Effector CD4-positive, alpha-beta T cell (primary cell): ENCODE measurements at regions not wholly inside any gene's neighbourhood (a gene's known extent, or its start where the extent isn't known, plus 50 kb on each side); places are given as distances from the start of the nearest gene placed in this dataset.
"Not testable (repeated sequence)": the region's sequence is repeated elsewhere in the genome, so short reads cannot be mapped to it uniquely, and the experiment has no call there.

ENCODE experiments used
- DNase-seq: peaks from one replicate; pipeline ENCODE4 v3.0.0-alpha.2; 2020

DNA sequence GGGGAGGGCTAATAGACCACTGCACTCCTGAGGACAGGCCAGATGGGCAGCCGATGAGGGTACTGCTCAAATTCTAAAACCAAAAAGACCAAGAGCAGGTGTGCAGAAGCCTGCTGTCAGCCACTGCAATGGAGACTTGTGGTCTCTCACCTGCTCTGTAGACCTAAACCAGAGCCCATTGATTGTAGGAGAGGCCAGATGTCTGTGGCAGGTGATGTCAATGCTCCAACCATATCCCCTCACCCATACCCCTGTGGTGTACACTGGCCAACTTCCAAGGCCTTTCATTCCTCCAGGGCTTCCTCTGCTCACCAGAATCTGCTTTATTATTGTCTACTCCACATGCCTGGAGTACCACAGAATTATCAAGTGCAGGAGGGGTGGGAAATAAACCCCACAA lies 116.9 kb upstream of the CHST15 start:
- DNase-seq, result no peak

DNA sequence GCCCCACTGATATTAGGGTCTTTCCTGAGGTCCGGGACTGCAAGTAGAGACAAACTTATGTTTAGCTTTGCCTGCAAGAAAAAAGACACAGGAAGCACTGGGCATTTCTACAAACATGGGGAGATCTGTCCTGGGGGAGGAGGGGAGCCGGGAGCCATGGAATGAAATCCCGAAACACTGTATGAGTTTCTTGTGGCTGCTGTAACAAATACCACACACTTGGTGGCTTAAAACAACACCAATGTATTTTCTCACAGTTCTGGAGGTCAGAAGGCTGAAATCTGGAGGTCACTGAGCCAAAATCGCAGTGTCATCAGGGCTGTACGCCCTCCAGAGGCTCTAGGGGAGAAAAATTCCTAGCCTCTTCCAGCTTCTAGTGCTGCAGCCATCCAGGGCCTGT lies 114.0 kb upstream of the CHST15 start:
- no peak for DNase-seq

DNA sequence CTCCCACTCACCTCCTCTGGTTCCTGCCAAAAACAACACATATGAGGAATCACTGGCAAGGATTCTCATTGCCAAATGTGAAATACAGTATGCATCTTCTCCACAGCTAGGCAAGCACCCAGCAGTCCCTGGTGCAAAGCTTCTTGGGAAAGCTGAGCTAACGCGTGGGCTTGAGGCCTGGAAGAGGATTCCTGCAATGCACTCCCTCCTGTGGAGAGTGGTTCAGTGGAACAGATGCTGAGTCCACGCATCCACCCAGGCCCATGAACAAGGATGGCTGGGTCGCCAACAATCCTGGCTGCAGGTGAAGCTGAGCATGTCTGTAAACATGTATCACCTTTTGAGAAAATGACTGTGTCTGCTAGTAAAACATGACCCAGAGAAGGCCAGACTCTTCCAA lies 113.2 kb upstream of the CHST15 start:
- no peak for DNase-seq

DNA sequence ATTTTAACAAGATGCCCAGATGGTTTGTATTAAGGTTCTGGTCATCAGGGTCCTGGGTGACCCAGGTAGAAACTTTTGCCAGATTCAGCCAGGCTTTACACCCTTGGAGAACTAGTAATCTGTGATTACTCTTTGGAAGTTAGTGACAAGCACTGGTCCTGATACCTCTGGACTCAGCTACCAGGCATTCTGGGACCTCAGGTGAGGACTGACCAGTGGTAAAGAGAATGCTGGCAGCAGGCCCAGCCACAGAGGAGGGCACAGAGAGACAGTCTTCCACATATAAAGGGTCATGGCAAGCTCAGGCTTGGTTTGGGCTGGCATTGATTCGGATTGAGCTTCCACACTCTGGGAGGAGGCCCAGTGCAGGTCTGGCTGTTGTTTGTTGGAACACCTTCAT lies 112.0 kb upstream of the CHST15 start:
- DNase-seq, result no peak

DNA sequence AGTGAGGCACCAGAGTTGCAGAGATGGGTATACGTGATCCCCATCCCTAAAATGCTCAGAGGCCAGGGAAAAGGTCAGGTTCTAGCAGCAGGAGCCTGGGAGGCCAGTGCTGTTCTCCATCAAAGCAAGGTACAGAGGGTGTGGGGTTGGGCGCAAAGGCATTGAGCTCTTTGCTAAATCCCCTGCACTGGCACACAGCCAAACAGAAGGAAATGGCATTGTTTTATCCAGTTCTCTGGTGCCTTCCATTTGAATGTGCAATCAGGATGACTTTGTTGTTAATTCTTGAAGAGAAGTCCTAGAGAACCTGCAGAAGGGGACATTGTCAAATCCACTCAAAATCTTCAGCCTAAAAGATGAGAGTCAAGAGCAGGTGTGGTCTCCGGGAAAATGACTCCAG lies 111.3 kb upstream of the CHST15 start:
- no peak for DNase-seq

DNA sequence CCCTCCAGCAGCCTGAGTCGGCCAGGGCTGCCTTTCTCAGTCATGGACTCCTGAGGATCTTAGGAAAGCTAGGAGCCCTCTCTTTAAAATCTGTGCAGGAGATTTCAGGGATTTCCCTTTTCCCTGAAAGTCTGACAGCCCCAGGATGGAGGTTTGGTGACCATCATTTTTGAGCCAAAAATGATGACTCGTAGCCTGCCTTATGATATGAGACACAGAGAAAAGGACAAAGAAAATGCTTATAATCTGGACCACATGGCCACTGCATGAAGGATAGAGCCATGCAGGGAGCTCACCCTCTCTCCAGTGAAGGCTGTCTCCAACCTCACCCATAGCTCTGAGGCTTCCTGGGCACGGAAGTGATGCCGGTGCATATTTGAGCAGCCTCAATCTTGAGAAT lies 106.6 kb upstream of the CHST15 start:
- DNase-seq, result no peak

DNA sequence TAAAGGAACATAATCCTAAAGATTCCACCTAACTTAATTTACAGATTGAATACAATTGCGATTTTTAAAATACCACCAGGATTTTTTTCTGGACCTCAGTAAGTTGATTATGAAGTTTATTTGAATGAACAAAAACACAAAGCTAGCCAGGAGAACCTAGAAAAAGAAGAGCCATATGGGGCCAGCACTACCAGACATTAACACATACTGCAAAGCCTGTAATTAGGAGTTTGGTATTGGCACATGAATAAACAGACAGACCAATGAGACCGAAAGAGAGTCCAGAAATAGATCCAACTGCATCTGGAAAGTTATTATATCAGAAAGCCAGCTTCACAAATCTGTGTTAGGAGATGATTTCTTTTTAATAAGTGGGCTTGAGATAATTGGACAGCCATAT lies 105.5 kb upstream of the CHST15 start:
- no peak for DNase-seq

DNA sequence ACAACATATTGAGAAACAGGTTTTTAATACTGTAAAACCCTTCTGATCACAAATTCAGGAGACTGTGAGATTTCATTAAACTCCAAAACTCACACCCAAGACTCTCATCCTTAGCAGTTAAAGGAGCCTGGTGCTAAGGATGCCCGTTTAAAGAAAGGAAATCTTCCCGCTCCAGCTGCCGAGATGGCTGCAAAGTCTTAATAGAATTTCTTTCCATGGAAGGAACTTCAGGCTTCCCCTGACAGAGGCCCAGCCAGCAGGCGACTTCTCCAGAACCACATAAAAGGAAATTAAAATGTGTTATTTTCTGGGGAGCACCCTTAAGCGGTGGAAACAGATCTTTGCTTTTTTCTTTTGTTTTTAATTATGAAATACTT lies 104.7 kb upstream of the CHST15 start:
- DNase-seq, result no peak

DNA sequence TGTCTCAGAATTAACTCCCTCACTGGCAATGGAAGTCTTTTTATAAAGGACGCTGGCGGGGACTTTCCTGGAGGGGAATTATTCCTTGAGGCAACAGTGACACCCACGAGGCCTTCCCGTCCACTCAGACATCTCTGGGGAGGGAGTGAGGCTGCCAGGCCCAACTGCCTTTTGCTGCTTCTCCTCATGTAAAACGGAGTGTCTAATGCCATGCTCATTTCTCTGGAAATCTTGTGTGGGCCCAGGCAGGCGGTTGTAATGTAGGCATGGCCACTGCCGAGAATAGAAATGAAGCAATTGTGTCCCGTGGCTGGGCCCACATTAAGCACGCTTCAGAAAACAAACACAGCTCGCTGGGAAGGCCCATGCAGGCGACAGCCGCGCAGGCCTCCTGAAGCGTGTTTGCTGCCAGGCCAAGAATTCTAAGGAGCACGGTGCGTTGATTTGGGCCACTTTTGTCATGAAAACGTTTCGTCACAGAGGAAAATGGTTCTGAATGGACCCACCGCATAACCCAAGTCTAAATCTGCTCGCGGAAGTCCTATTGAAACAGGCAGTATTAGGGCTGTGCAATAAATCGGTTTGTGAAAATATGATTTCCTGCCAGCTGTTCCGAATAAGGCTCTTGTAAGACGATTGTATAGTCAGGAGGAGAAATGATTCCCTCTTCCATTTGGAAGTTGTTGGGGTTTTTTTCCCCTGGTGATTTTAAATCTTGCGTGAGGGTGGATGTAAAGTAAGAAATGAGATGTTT lies 104.2 kb upstream of the CHST15 start:
- DNase-seq, result no peak

DNA sequence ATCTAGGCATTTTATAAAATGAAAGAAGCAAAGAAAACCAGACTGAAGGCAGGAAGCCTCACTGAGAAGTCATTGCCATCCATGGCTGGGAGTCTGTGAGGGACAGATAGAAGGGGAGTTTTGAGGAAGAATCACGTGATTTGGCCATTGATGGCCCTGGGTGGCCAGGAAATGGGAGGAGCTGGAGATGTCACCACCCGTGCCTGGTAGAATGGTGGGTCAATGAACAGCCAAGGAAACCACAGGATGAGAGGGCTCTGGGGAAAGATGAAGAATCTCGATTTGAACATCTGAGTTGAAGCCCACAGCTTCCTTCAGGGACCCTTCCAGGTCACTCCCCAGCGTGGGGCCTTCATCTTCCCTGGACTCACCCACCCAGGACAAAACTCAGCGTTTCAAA lies 103.3 kb upstream of the CHST15 start:
- no peak for DNase-seq

DNA sequence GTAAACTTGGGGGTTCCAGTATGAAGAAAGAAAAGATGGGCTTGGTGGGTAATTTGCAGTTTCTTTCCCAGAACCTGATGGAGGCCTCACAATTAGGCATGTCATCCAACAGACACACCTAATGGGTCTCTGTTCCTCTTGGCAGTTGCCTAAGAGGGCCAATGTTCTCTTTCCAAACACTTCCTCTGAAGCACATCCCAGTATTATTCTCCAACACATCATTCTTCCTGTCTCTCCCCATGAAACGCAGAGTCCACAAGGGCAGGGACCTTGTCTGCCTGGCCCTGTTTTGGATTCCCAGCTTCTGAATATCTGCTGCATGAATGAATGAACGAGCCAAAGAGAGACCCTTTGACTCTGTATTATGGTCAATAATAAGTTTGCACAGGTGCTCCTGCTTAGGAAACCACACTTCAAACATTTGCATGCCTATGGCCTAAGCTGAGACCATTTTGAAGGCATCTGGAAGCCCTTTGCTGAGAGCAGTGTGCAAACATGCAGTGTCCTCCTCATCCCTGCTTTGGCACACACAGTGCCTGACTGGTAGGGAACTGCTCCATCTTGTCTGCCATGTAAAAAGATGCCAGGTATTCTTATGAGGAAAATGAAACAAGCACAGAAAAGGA lies 100.9 kb upstream of the CHST15 start:
- DNase-seq, result no peak

DNA sequence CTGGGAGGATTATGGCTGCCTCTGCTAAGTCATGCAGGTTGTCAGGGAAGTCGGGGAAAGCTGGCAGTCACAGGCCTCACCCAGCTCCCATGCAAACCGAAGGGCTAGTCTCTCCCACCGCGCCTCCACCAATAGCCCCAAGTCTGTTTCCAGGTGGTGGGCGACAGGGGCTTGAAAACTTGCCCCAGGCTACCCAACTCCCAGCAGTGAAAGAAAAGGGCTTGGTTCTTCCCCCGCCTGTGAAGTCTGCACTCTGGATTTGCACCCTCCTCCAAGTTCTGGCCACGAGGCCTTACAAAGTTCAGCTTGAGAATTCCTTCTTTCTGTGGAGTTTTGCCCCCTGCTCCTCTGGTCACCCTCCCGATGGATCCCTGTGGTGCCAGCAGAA lies 99.9 kb upstream of the CHST15 start:
- DNase-seq, result no peak

DNA sequence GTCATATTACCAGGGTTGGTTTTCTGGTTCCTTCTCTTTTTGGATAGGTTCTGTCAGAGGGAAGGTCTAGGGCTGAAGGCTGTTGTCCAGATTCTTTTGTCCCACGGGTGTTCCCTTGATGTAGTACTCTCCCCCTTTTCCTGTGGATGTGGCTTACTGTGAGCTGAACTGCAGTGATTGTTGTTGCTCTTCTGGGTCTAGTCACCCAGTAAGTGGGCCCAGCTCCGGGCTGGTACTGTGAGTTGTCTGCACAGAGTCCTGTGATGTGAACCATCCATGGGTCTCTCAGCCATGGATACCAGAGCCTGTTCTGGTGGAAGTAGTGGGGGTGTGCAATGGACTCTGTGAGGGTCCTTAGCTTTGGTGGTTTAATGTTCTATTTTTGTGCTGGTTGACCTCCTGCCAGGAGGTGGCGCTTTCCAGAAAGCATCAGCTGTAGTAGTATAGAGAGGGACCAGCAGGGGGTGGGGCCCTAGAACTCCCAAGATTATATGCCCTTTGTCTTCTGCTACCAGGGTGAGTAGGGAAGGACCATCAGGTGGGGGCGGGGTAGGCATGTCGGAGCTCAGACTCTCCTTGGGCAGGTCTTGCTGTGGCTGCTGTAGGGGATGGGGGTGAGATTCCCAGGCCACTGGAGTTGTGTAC lies 99.4 kb upstream of the CHST15 start:
- not testable (repeated sequence) for DNase-seq

DNA sequence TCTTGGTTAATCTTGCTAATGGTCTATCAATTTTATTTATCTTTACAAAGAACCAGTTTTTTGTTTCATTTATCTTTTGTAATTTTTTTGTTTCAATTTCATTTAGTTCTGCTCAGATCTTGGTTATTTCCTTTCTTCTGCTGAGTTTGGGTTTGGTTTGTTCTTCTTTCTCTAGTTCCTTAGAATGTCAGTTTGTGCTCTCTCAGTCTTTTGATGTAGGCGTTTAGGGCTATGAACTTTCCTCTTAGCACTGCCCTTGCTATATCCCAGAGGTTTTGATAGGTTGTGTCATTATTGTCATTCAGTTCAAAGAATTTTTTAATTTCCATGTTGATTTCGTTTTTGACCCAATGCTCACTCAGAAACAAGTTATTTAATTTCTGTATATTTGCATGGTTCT lies 97.1 kb upstream of the CHST15 start:
- DNase-seq, result not testable (repeated sequence)

DNA sequence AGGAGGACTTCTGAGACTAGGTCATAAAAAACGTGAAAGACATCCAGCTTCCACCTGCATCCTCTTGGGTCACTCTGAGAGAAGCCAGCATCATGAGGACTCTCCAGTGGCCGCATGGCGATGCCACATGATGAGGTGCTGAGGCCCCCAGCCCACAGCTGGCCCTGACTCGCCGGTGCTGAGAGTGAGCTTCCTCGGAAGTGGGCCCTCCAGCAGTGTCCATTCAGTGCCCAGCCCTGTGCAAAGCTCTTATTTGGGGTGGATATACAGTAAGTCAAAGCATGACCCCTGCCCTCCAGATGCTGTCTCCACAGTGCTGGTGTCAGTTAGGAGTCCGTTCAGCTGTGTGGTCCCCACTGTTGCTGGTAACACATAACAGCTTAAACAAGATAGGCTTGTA lies 93.6 kb upstream of the CHST15 start:
- DNase-seq, result no peak

DNA sequence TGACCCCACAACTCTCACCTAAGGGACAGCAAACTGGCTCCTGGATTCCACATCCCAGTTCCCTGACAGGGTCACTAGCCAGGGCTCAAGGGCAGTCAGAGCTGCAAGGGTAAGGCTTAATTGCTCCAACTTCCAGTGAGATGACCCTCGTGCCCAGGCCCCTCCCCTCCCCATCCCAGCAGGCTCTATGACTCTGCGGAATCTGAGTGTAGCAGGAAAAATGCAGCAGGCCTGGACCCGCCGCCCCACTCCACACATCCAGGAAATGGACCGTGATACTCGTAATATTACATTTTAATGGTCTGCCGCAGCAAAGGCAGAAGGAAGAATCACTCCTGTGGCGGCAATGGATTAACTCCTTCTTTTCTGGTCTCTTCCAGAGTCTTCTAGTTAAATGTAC lies 91.7 kb upstream of the CHST15 start:
- DNase-seq, result no peak

DNA sequence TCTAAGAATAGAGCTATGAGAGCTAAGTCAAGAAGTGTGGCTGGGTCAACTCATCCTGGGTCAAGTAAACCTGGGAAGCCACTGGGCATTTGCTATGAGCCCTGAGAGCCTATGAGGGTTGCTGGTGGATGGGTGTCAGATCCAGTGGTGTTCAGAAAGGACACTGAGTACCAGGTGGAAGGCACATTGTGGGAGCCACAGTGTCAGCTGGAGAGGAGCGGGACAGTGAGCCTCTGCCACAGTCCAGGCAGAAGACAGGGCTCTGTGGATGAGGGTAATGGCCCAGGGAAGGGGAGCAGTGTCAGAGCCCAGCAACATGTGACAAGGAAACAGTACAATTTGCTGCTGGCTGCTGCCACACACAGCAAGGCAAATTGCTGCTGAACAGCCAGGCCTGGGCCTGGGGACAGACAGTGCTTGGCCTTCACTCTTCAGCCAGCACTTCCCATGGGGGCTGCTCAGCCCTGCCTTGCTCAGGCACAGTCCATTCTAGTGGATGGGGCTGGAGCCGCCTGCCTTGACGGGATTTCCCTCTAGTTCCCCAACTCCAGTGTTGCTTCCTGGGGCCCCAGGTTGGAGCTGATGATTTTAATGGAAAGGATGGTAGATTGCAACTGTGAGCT lies 90.9 kb upstream of the CHST15 start:
- DNase-seq, result no peak

DNA sequence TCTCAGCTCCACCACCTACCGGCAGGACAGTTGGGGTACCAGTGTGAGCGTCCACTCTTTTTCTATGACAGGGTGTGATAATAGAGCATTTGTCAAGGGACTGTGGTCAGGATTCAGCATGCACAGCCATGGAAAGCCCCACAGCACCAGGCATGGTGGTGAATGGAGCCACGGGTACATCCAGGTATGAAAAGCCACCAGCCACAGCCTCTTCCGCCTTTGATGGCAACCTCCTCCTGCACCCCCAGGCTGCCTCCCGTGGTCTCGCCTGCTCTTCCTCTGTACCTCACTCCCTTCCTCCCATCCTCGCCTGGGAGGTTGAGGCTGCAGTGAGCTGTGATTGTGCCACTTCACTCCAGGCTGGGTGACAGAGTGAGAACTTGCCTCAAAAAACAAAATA lies 90.2 kb upstream of the CHST15 start:
- DNase-seq, result no peak

DNA sequence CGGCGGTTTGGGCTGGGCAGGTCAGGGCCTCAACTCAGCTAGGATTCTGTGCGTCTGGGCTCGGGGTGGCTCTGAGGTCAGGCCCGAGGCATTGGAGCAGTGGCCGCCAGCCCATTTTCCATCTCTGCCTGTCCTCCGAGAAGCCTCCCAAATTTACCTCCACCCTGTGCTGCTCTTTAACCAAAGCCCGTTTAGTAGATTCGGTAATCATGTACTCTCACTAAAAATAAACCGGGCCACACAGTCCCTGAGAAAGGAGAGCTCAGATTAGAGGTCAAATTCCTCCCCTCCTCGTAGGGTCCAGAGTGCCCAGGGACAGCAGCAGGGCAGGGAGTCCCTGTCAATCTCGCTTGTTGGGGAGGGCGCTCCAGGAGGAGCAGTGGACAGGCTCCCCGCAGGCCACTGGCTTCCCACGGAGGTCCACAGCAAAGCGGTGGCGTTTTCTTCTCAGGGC lies 88.7 kb upstream of the CHST15 start:
- DNase-seq, result no peak

DNA sequence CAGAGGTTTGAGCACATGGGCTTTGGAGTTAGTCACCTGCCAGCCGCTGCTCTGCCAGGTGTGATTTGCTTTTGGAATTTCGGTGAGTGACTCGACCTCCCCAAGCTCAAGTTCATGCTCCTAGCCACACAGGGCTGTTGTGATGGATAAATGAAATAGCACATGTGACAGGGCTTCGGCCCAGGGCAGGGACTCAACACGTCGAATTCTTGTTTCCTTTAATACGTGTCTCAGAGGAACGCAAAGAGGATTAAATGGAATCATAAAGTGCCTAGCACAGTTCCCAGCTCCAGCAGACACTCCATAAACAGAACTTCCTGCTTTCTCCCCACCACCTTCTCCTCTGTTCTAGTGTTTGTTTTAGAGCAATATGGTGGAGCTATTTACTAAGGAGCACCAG lies 88.3 kb upstream of the CHST15 start:
- no peak for DNase-seq

DNA sequence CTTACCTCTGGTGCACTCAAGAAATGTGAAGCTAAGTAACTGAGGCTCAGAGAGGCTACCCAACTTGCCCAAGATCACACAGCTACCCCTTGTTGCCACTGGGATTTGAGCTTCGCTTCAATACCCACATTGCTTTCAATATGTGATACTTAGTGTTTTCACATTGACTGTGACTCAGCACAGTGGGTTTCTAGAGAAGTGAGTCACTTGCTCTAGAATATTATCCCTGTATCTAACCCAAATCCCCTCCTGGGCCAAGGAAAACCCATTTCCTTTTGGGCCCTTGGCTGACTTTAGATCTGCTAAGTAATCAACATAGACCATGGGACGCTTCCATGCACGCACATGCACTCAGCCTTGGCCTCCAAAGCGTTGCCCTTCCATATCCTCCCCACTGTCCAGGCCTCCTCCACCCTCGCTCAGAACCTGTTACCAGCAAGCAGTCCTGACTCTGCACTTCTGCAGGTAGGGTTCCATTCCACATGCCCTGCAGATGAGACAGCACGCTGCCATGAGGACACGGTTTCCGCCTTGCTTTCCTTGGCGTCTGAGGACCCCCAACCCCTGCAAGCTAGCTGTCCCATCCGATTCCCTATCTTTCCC lies 87.7 kb upstream of the CHST15 start:
- no peak for DNase-seq

DNA sequence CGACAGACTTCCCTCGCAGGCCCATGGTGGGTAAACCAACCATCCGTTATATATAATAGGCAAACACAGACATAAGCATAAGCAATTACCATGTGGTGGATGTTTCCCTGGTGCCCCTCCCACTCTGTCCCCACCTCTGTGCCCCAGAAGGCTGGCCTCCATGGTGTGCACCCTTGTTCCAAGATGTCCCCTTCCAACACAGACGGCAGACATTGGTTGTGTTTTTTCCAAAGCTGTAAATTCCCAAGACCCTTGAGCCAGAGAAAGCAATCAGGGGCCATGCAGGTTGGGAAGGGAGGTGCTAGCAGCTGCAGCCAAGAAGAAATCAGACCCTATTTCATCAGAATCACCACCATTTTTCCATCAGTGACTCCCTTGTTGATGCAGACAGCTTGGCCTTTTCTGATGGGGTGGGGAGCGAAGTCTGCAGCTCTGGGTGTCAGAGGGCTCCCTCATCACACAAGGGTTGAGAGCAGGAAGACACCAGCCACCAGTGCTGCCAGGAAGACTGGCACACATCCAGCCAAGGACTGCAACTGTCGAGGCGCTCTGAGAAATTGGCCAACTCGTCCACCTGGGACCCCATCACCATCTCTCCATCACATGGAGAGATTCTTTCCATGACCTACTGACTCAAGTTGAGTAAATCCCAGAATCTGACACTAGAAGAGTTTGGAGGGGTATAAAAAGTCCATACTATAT lies 86.8 kb upstream of the CHST15 start:
- DNase-seq, result no peak
